H1 (cell line): ENCODE measurements at regions not wholly inside any gene's neighbourhood (a gene's known extent, or its start where the extent isn't known, plus 50 kb on each side); places are given as distances from the start of the nearest gene placed in this dataset.

Source experiments
- BCL11A ChIP-seq, 2 experiments: IDR thresholded peaks; one replicate each; pipeline ENCODE4 v1.6.1; 2011; ENCODE audit warnings: low read depth in 2 of 2, low read length in 2 of 2, mild to moderate bottlenecking in 2 of 2
- CBX5 ChIP-seq: fragments of 300-800, 300-1000 bp; sonication (generic); IDR thresholded peaks from 2 replicates; pipeline ENCODE4 v1.7.1; 2016; ENCODE audit warnings: antibody characterized with exemption, low read length, low read depth
- CBX8 ChIP-seq: fragments of 300-800, 300-1000 bp; sonication (generic); IDR thresholded peaks from 2 replicates; pipeline ENCODE4 v1.7.1; 2016; ENCODE audit warnings: low read depth, low read length, borderline replicate concordance
- CHD1 ChIP-seq: IDR thresholded peaks from 2 replicates; pipeline ENCODE4 v1.6.1; 2012; ENCODE audit warnings: low read depth, low read length, improper control_type of control experiment
- CHD2 ChIP-seq: IDR thresholded peaks from 2 replicates; pipeline ENCODE4 v1.6.1; 2012; ENCODE audit warnings: low read length, improper control_type of control experiment
- CTBP2 ChIP-seq: IDR thresholded peaks from 2 replicates; pipeline ENCODE4 v1.7.0; 2011; ENCODE audit warnings: borderline replicate concordance, mild to moderate bottlenecking, moderate library complexity, mixed read lengths, low read length; ENCODE audit not compliant: insufficient read depth, insufficient read length
- EP300 ChIP-seq, 2 experiments: IDR thresholded peaks; 1 replicate in 1 of 2; 2 replicates in 1 of 2; pipeline ENCODE4 v1.6.1; 2011 to 2012; ENCODE audit warnings: low read depth in 2 of 2, low read length in 2 of 2, mild to moderate bottlenecking in 2 of 2, borderline replicate concordance in 1 of 2, inconsistent platforms in 1 of 2, moderate library complexity in 1 of 2
- EZH2 ChIP-seq: fragments of 200-600 bp; sonication (generic); IDR thresholded peaks from 2 replicates; pipeline ENCODE4 v1.7.1; 2012; ENCODE audit warnings: low read depth, mild to moderate bottlenecking, moderate library complexity, low read length, inconsistent platforms; ENCODE audit not compliant: severe bottlenecking
- FOSL1 ChIP-seq: IDR thresholded peaks from 2 replicates; pipeline ENCODE4 v1.6.1; 2011; ENCODE audit warnings: mild to moderate bottlenecking, low read depth, low read length, moderate library complexity; ENCODE audit not compliant: insufficient read depth
- GABPA ChIP-seq: IDR thresholded peaks from 2 replicates; pipeline ENCODE4 v1.6.1; 2011; ENCODE audit warnings: mild to moderate bottlenecking, low read length, moderate library complexity, borderline replicate concordance; ENCODE audit not compliant: insufficient read depth
- HDAC6 ChIP-seq: IDR thresholded peaks from one replicate; pipeline ENCODE4 v1.7.1; 2012; ENCODE audit warnings: low read depth, mild to moderate bottlenecking, inconsistent platforms, low read length, moderate library complexity
- KDM4A ChIP-seq: IDR thresholded peaks from one replicate; pipeline ENCODE4 v1.7.1; 2012; ENCODE audit warnings: low read depth, mild to moderate bottlenecking, moderate library complexity, low read length, inconsistent platforms; ENCODE audit not compliant: severe bottlenecking
- MAFK ChIP-seq: IDR thresholded peaks from 2 replicates; pipeline ENCODE4 v1.6.1; 2012; ENCODE audit warnings: low read depth, mild to moderate bottlenecking, improper control_type of control experiment, low read length
- NANOG ChIP-seq: IDR thresholded peaks from 2 replicates; pipeline ENCODE4 v1.6.1; 2011; ENCODE audit warnings: low read length, low read depth, mild to moderate bottlenecking, inconsistent platforms; ENCODE audit not compliant: insufficient read depth, poor library complexity, severe bottlenecking
- NRF1 ChIP-seq: IDR thresholded peaks from 2 replicates; pipeline ENCODE4 v1.6.1; 2011; ENCODE audit warnings: mild to moderate bottlenecking, low read depth, low read length, improper control_type of control experiment
- POLR2A ChIP-seq, 2 experiments: IDR thresholded peaks; 1 replicate in 1 of 2; 2 replicates in 1 of 2; pipeline ENCODE4 v1.6.1; 2011; ENCODE audit warnings: low read depth in 2 of 2, low read length in 2 of 2, mild to moderate bottlenecking in 2 of 2; ENCODE audit errors: control extremely low read depth in 1 of 2
- POLR2AphosphoS5 ChIP-seq: IDR thresholded peaks from 2 replicates; pipeline ENCODE4 v1.6.1; 2011; ENCODE audit warnings: low read depth, low read length
- POU5F1 ChIP-seq: IDR thresholded peaks from 2 replicates; pipeline ENCODE4 v1.6.1; 2011; ENCODE audit warnings: low read depth, mild to moderate bottlenecking, low read length, moderate library complexity
- RFX5 ChIP-seq: IDR thresholded peaks from 2 replicates; pipeline ENCODE4 v1.6.1; 2011; ENCODE audit warnings: low read depth, low read length, improper control_type of control experiment, borderline replicate concordance
- SAP30 ChIP-seq: fragments of 300-600 bp; sonication (generic); IDR thresholded peaks from 2 replicates; pipeline ENCODE4 v1.7.1; 2012; ENCODE audit warnings: low read length, moderate library complexity, mild to moderate bottlenecking, inconsistent platforms; ENCODE audit not compliant: insufficient read depth, insufficient replicate concordance
- SIN3A ChIP-seq, 2 experiments: IDR thresholded peaks in 1 of 2; conservative IDR thresholded peaks in 1 of 2; 2 replicates each; pipeline ENCODE4 v1.6.1; 2011 to 2012; ENCODE audit warnings: low read length in 2 of 2, improper control_type of control experiment in 1 of 2, low read depth in 1 of 2, mild to moderate bottlenecking in 1 of 2
- SIX5 ChIP-seq: IDR thresholded peaks from 2 replicates; pipeline ENCODE4 v1.6.1; 2011; ENCODE audit warnings: mild to moderate bottlenecking, low read depth, low read length
- SP2 ChIP-seq: IDR thresholded peaks from 2 replicates; pipeline ENCODE4 v1.6.1; 2012; ENCODE audit warnings: mild to moderate bottlenecking, low read length, inconsistent platforms
- TAF7 ChIP-seq: optimal IDR thresholded peaks from 2 replicates; pipeline ENCODE3; 2011; ENCODE audit warnings: low read depth, mild to moderate bottlenecking, inconsistent platforms, low read length, moderate library complexity, borderline replicate concordance
- TEAD4 ChIP-seq: IDR thresholded peaks from 2 replicates; pipeline ENCODE4 v1.6.1; 2012; ENCODE audit warnings: low read depth, low read length, inconsistent platforms, mixed read lengths
- TF ChIP-seq, protein P1 (sequence below): IDR thresholded peaks from 2 replicates; pipeline ENCODE4 v1.6.1; 2012; ENCODE audit warnings: inconsistent platforms

DNA sequence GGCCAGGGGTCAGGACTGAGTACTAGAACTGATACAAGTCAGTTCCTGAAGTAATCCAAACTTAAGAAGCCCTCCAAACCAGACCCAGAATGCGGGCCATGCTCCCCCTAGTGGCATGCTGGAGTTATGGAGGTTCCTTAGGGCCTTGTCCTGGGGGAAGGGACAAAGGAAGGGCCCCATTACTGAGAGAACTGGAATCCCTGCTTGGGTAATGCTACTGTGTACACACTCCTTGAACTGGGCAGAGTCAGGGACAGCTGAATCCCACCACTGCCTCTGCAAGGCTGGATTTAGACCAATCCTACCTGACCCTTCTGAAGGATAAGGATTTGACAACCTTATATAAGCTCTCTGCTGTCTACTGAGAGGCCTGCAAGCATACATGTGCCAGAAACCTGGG, 97.3 kb upstream of the AKIP1 start (continued):
- TF ChIP-seq NANOG (no peak), CBX8 (no peak), EZH2 (no peak), SAP30 (no peak), CBX5 (no peak), KDM4A (no peak), CHD1 (no peak), MAFK (no peak), SIX5 (no peak), TAF7 (no peak), POLR2A (IDR thresholded peaks at IDR 0.05; ENCODE audit: control extremely low read depth in 1 of 2, low read depth in 2 of 2, low read length in 2 of 2) (no peak), HDAC6 (no peak), NRF1 (no peak), POLR2AphosphoS5 (no peak), SP2 (no peak), EP300 (IDR thresholded peaks at IDR 0.05; ENCODE audit: borderline replicate concordance in 1 of 2, low read depth in 2 of 2, low read length in 2 of 2) (no peak), SIN3A (conservative IDR thresholded peaks at IDR 0.05 in 1 of 2, IDR thresholded peaks at IDR 0.05 in 1 of 2; ENCODE audit: low read depth in 1 of 2, low read length in 2 of 2) (no peak), FOSL1 (no peak), GABPA (no peak), CHD2 (peak; percentile 48; the same call in 1 of the 2 replicates), POU5F1 (no peak), CTBP2 (no peak), TEAD4 (peak; percentile 64), RFX5 (no peak), BCL11A (IDR thresholded peaks at IDR 0.05; ENCODE audit: low read depth in 2 of 2, low read length in 2 of 2) (no peak)
- TF ChIP-seq, protein P1, sequence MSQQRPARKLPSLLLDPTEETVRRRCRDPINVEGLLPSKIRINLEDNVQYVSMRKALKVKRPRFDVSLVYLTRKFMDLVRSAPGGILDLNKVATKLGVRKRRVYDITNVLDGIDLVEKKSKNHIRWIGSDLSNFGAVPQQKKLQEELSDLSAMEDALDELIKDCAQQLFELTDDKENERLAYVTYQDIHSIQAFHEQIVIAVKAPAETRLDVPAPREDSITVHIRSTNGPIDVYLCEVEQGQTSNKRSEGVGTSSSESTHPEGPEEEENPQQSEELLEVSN, result no peak
